Liver (tissue), 8 donors: ENCODE measurements at regions not wholly inside any gene's neighbourhood (a gene's known extent, or its start where the extent isn't known, plus 50 kb on each side); places are given as distances from the start of the nearest gene placed in this dataset.

ENCODE experiments used
- DNase-seq: peaks from one replicate; pipeline ENCODE4 v3.0.0-alpha.2; 2017; ENCODE audit warnings: low spot score
- H3K27ac ChIP-seq, 2 donors: one replicate each; pipeline ENCODE4 v1.7.0; 2013; ENCODE audit warnings: inconsistent platforms in 2 of 2, low read length in 2 of 2, control low read depth in 1 of 2, low read depth in 1 of 2, mild to moderate bottlenecking in 1 of 2
- H3K27me3 ChIP-seq, 4 donors: one replicate each; pipeline versions ENCODE4 v1.6.1 to v1.7.0; 2013; ENCODE audit warnings: low read length in 3 of 4, inconsistent platforms in 1 of 4, mild to moderate bottlenecking in 1 of 4, moderate library complexity in 1 of 4; ENCODE audit not compliant: control insufficient read depth in 4 of 4, insufficient read depth in 4 of 4
- H3K36me3 ChIP-seq, 4 donors: one replicate each; pipeline versions ENCODE4 v1.6.1 to v1.7.0; 2013; ENCODE audit warnings: low read length in 3 of 4, mild to moderate bottlenecking in 3 of 4, low read depth in 1 of 4, moderate library complexity in 1 of 4; ENCODE audit not compliant: control insufficient read depth in 4 of 4, insufficient read depth in 3 of 4
- H3K4me1 ChIP-seq, 4 donors: one replicate each; pipeline versions ENCODE4 v1.6.1 to v1.7.0; 2013; ENCODE audit warnings: low read length in 3 of 4, mild to moderate bottlenecking in 3 of 4, moderate library complexity in 1 of 4; ENCODE audit not compliant: control insufficient read depth in 4 of 4, insufficient read depth in 4 of 4
- H3K4me3 ChIP-seq, 3 donors: one replicate each; pipeline versions ENCODE4 v1.6.1 to v1.7.0; 2013; ENCODE audit warnings: low read length in 3 of 3, control low read depth in 1 of 3, low read depth in 1 of 3, mild to moderate bottlenecking in 1 of 3
- H3K9ac ChIP-seq, 2 donors: one replicate each; pipeline ENCODE4 v1.7.0; 2013; ENCODE audit warnings: low read length in 2 of 2, mild to moderate bottlenecking in 2 of 2, moderate library complexity in 2 of 2, control low read depth in 1 of 2, low read depth in 1 of 2
- H3K9me3 ChIP-seq, 4 donors: one replicate each; pipeline versions ENCODE4 v1.6.1 to v1.7.0; 2013; ENCODE audit warnings: low read length in 3 of 4; ENCODE audit not compliant: control insufficient read depth in 4 of 4
- ATF3 ChIP-seq: IDR thresholded peaks from 2 replicates; pipeline ENCODE4 v1.6.1; 2016; ENCODE audit warnings: antibody characterized with exemption
- CTCF ChIP-seq: fragments of 150-350 bp; IDR thresholded peaks from 2 replicates; pipeline ENCODE4 v1.5.1; 2017; ENCODE audit warnings: improper control_type of control experiment, low read depth, low read length; ENCODE audit not compliant: missing input control
- EGR1 ChIP-seq, 2 donors: IDR thresholded peaks; 2 replicates each; pipeline ENCODE4 v1.6.1; 2016 to 2018; ENCODE audit warnings: antibody characterized with exemption in 2 of 2, low read depth in 2 of 2
- FOXA1 ChIP-seq: IDR thresholded peaks from 2 replicates; pipeline ENCODE4 v1.6.1; 2016; ENCODE audit warnings: antibody characterized with exemption
- FOXA2 ChIP-seq: IDR thresholded peaks from 2 replicates; pipeline ENCODE4 v1.6.1; 2016; ENCODE audit warnings: antibody characterized with exemption
- GABPA ChIP-seq, 2 donors: IDR thresholded peaks in 1 of 2; conservative IDR thresholded peaks in 1 of 2; 2 replicates each; pipeline ENCODE4 v1.6.1; 2016; ENCODE audit warnings: antibody characterized with exemption in 2 of 2, mild to moderate bottlenecking in 1 of 2, moderate library complexity in 1 of 2
- HNF4A ChIP-seq, 2 donors: conservative IDR thresholded peaks; 2 replicates each; pipeline ENCODE4 v1.6.1; 2016; ENCODE audit warnings: antibody characterized with exemption in 2 of 2, mild to moderate bottlenecking in 2 of 2
- HNF4G ChIP-seq: IDR thresholded peaks from 2 replicates; pipeline ENCODE4 v1.6.1; 2016; ENCODE audit warnings: antibody characterized with exemption
- JUND ChIP-seq, 2 donors: IDR thresholded peaks; 2 replicates each; pipeline ENCODE4 v1.6.1; 2016; ENCODE audit warnings: antibody characterized with exemption in 2 of 2
- MAX ChIP-seq: IDR thresholded peaks from 2 replicates; pipeline ENCODE4 v1.6.1; 2016; ENCODE audit warnings: antibody characterized with exemption
- NR2F2 ChIP-seq: IDR thresholded peaks from 2 replicates; pipeline ENCODE4 v1.6.1; 2016; ENCODE audit warnings: antibody characterized with exemption
- RAD21 ChIP-seq, 2 donors: IDR thresholded peaks; 2 replicates each; pipeline ENCODE4 v1.6.1; 2016; ENCODE audit warnings: antibody characterized with exemption in 2 of 2, mild to moderate bottlenecking in 2 of 2
- REST ChIP-seq: IDR thresholded peaks from 2 replicates; pipeline ENCODE4 v1.6.1; 2016; ENCODE audit warnings: antibody characterized with exemption, mild to moderate bottlenecking
- RXRA ChIP-seq, 2 donors: IDR thresholded peaks; 2 replicates each; pipeline ENCODE4 v1.6.1; 2017 to 2018; ENCODE audit warnings: antibody characterized with exemption in 2 of 2, mild to moderate bottlenecking in 1 of 2
- SP1 ChIP-seq: IDR thresholded peaks from 2 replicates; pipeline ENCODE4 v1.6.1; 2018; ENCODE audit warnings: antibody characterized with exemption, mild to moderate bottlenecking
- TAF1 ChIP-seq: conservative IDR thresholded peaks from 2 replicates; pipeline ENCODE4 v1.6.1; 2016; ENCODE audit warnings: antibody characterized with exemption, mild to moderate bottlenecking
- YY1 ChIP-seq: IDR thresholded peaks from 2 replicates; pipeline ENCODE4 v1.6.1; 2016; ENCODE audit warnings: antibody characterized with exemption, mild to moderate bottlenecking
- WGBS: extraction: QIAGEN DNeasy Blood & Tissue Kit; methylation state at CpG from one replicate; pipeline ENCODE4 v1.1.7; 2013; 5-methylcytosine and 5-hydroxymethylcytosine counted together
- donor health status: healthy.
- donor health status: healthy.
- donor health status: healthy.
- donor health status: healthy.
- donor health status: healthy.

GRCh38 chr2:217150236-217150635 lies 290.4 kb upstream of the TNP1 start:
- DNase-seq: no peak
- peaks cover 0 to 3% (median 0%) of the 10 kb centered on the region in 4 donors for H3K27me3 ChIP-seq
- H3K27ac ChIP-seq: no peak overlapping the region
- TF ChIP-seq HNF4A (conservative IDR thresholded peaks at IDR 0.05) (no peak), FOXA2 (no peak), JUND (IDR thresholded peaks at IDR 0.05) (no peak), RXRA (IDR thresholded peaks at IDR 0.05) (no peak), MAX (no peak), NR2F2 (no peak), CTCF (no peak), YY1 (no peak), GABPA (IDR thresholded peaks at IDR 0.05 in 1 of 2, conservative IDR thresholded peaks at IDR 0.05 in 1 of 2) (no peak), SP1 (no peak), EGR1 (IDR thresholded peaks at IDR 0.05; ENCODE audit: low read depth in 2 of 2) (no peak), ATF3 (no peak), TAF1 (no peak), FOXA1 (no peak), HNF4G (no peak)
- H3K9ac ChIP-seq: no peak overlapping the region
- H3K9me3 ChIP-seq: no peaks in the 10 kb centered on the region
- WGBS: 77% methylated on average over 4 of the region's 4 CpGs
- H3K4me1 ChIP-seq: no peaks in the 10 kb centered on the region
- H3K4me3 ChIP-seq: no peak overlapping the region
- H3K36me3 ChIP-seq: no peaks in the 10 kb centered on the region

- H3K9ac ChIP-seq: no peak overlapping the region
- no peaks in the 10 kb centered on the region for H3K9me3 ChIP-seq
- H3K27ac ChIP-seq: no peak overlapping the region
- no peaks in the 10 kb centered on the region for H3K27me3 ChIP-seq
- WGBS: 67% methylated on average over 4 of the region's 4 CpGs
- no peaks in the 10 kb centered on the region for H3K36me3 ChIP-seq
- no peak for DNase-seq
- TF ChIP-seq JUND (IDR thresholded peaks at IDR 0.05): no peak
- no peak for TF ChIP-seq ATF3
- no peak overlapping the region for H3K4me3 ChIP-seq
- H3K4me1 ChIP-seq: no peaks in the 10 kb centered on the region
Measured at GRCh38 chr2:217149087-217149660, 289.3 kb upstream of the TNP1 start.

- no peak for DNase-seq
- no peaks in the 10 kb centered on the region for H3K27me3 ChIP-seq
- H3K36me3 ChIP-seq: no peaks in the 10 kb centered on the region
- no peak overlapping the region for H3K27ac ChIP-seq
- WGBS: 48% methylated on average over 2 of the region's 2 CpGs
- H3K9me3 ChIP-seq: no peaks in the 10 kb centered on the region
- no peaks in the 10 kb centered on the region for H3K4me1 ChIP-seq
- H3K4me3 ChIP-seq: no peak overlapping the region
- H3K9ac ChIP-seq: no peak overlapping the region
- TF ChIP-seq HNF4G: no peak
- TF ChIP-seq TAF1: no peak
- no peak for TF ChIP-seq ATF3
- no peak for TF ChIP-seq CTCF
- TF ChIP-seq HNF4A (conservative IDR thresholded peaks at IDR 0.05): no peak
- no peak for TF ChIP-seq FOXA1
- TF ChIP-seq MAX: no peak
- TF ChIP-seq REST: no peak
- TF ChIP-seq RXRA (IDR thresholded peaks at IDR 0.05): no peak
- no peak for TF ChIP-seq SP1
- TF ChIP-seq EGR1 (IDR thresholded peaks at IDR 0.05; ENCODE audit: low read depth in 2 of 2): no peak
- TF ChIP-seq FOXA2: no peak
- TF ChIP-seq RAD21 (IDR thresholded peaks at IDR 0.05): no peak
- no peak for TF ChIP-seq GABPA (IDR thresholded peaks at IDR 0.05 in 1 of 2, conservative IDR thresholded peaks at IDR 0.05 in 1 of 2)
Measured at GRCh38 chr2:217147818-217148217, 288.0 kb upstream of the TNP1 start.
